Parathyroid adenoma (tissue), 2 donors: ENCODE measurements at regions not wholly inside any gene's neighbourhood (a gene's known extent, or its start where the extent isn't known, plus 50 kb on each side); places are given as distances from the start of the nearest gene placed in this dataset.

Experiments
- H2AFZ ChIP-seq: fragments of 300-600 bp; sonication (generic); one replicate; pipeline ENCODE4 v1.7.0; 2017; ENCODE audit warnings: antibody characterized with exemption, mild to moderate bottlenecking
- H3K27ac ChIP-seq: fragments of 300-600 bp; sonication (generic); one replicate; pipeline ENCODE4 v1.7.0; 2017
- H3K27me3 ChIP-seq: fragments of 300-600 bp; sonication (generic); one replicate; pipeline ENCODE4 v1.7.0; 2017; ENCODE audit warnings: low read length; ENCODE audit not compliant: control insufficient read depth, insufficient read depth
- H3K36me3 ChIP-seq: fragments of 300-600 bp; sonication (generic); one replicate; pipeline ENCODE4 v1.7.0; 2017; ENCODE audit warnings: low read length; ENCODE audit not compliant: control insufficient read depth, insufficient read depth
- H3K4me1 ChIP-seq: fragments of 300-600 bp; sonication (generic); one replicate; pipeline ENCODE4 v1.7.0; 2017; ENCODE audit warnings: control low read depth
- H3K4me2 ChIP-seq: fragments of 300-600 bp; sonication (generic); one replicate; pipeline ENCODE4 v1.7.0; 2017; ENCODE audit warnings: low read length
- H3K4me3 ChIP-seq: fragments of 300-600 bp; sonication (generic); one replicate; pipeline ENCODE4 v1.7.0; 2017; ENCODE audit warnings: low read depth, low read length
- H3K79me2 ChIP-seq: fragments of 300-600 bp; sonication (generic); one replicate; pipeline ENCODE4 v1.7.0; 2017; ENCODE audit warnings: control low read depth
- H3K9ac ChIP-seq: fragments of 300-600 bp; sonication (generic); one replicate; pipeline ENCODE4 v1.7.0; 2017; ENCODE audit warnings: mild to moderate bottlenecking
- H3K9me3 ChIP-seq: fragments of 300-600 bp; sonication (generic); one replicate; pipeline ENCODE4 v1.7.0; 2017; ENCODE audit warnings: low read length; ENCODE audit not compliant: control insufficient read depth
- TF ChIP-seq, protein P1 (sequence below): fragments of 300-600 bp; sonication (generic); IDR thresholded peaks from one replicate; pipeline ENCODE4 v1.7.0; 2017; ENCODE audit warnings: antibody characterized with exemption, mild to moderate bottlenecking
- donor health status: primary hyperparathyroidism.

DNA sequence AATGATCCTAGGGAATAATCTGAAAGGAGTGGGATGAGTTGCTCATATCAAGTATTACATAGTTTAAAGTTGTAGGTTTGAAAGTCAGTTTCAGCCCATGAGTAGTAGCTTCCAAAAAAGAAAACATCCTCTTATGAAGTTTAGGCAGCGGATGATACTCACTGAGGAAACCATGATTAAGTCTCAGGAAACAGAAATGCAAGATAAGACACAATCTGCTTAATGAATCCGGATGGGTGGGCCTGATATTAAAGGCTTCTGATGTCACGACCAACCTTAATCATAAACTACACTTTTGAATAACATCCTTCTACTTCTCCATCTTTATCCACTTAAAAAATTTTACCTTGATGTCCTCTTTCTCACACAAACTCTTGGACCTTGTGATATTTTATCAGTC, 61.8 kb downstream of the S1PR1 start:
- no peak overlapping the region for H2AFZ ChIP-seq
- no peaks in the 10 kb centered on the region for H3K9me3 ChIP-seq
- no peaks in the 10 kb centered on the region for H3K27me3 ChIP-seq
- H3K27ac ChIP-seq = no peak overlapping the region
- no peak overlapping the region for H3K4me2 ChIP-seq
- TF ChIP-seq, protein P1, sequence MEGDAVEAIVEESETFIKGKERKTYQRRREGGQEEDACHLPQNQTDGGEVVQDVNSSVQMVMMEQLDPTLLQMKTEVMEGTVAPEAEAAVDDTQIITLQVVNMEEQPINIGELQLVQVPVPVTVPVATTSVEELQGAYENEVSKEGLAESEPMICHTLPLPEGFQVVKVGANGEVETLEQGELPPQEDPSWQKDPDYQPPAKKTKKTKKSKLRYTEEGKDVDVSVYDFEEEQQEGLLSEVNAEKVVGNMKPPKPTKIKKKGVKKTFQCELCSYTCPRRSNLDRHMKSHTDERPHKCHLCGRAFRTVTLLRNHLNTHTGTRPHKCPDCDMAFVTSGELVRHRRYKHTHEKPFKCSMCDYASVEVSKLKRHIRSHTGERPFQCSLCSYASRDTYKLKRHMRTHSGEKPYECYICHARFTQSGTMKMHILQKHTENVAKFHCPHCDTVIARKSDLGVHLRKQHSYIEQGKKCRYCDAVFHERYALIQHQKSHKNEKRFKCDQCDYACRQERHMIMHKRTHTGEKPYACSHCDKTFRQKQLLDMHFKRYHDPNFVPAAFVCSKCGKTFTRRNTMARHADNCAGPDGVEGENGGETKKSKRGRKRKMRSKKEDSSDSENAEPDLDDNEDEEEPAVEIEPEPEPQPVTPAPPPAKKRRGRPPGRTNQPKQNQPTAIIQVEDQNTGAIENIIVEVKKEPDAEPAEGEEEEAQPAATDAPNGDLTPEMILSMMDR = no peak
- H3K4me1 ChIP-seq = no peaks in the 10 kb centered on the region
- H3K36me3 ChIP-seq = no peaks in the 10 kb centered on the region
- H3K9ac ChIP-seq = no peak overlapping the region
- H3K4me3 ChIP-seq = no peak overlapping the region
- H3K79me2 ChIP-seq = no peaks in the 10 kb centered on the region

DNA sequence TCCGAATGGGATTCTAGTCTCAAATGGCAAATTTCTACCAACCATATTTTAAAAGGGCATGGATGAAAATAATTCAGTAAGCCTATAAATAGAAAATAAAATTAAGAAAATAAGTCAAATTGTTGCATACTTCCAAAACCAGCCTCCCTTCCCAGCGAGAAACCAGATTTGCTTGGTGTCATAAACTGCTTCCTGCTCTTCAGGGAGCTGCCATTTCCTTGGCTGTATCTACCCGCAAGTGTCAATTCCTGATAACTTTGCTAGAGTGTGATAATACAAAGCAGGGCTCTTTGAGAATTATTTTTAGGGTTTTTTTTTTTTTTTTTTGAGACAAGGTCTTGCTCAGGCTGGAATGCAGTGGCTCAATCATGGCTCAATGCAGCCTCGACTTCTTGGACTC, 62.3 kb downstream of the S1PR1 start:
- H3K27ac ChIP-seq = no peak overlapping the region
- H3K36me3 ChIP-seq = no peaks in the 10 kb centered on the region
- H2AFZ ChIP-seq = no peak overlapping the region
- H3K4me3 ChIP-seq = no peak overlapping the region
- no peak overlapping the region for H3K4me2 ChIP-seq
- H3K27me3 ChIP-seq = no peaks in the 10 kb centered on the region
- no peaks in the 10 kb centered on the region for H3K4me1 ChIP-seq
- no peaks in the 10 kb centered on the region for H3K79me2 ChIP-seq
- no peak overlapping the region for H3K9ac ChIP-seq
- no peaks in the 10 kb centered on the region for H3K9me3 ChIP-seq
- TF ChIP-seq, protein P1 = no peak

DNA sequence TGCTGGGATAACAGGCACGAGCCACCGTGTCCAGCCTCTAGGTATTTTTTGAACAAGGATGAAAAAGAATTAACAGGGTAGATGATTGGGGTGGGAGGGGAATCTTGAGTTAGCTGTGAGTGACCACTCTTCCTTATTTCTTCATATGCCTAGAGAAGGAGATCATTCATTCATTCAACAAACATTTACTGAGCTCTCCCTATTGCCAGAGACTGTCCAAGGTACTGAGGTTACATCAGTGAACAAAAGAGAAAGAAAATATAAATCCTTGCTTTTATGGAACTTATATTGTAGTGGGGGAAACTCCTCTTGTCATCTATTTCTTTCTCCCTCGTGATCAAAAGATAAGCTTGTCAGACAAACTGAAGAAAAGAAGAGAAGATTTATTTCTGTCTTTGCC, 62.9 kb downstream of the S1PR1 start:
- no peak overlapping the region for H3K9ac ChIP-seq
- no peaks in the 10 kb centered on the region for H3K27me3 ChIP-seq
- H3K9me3 ChIP-seq = no peaks in the 10 kb centered on the region
- no peak overlapping the region for H3K4me3 ChIP-seq
- no peaks in the 10 kb centered on the region for H3K36me3 ChIP-seq
- no peak overlapping the region for H3K4me2 ChIP-seq
- no peak overlapping the region for H2AFZ ChIP-seq
- H3K79me2 ChIP-seq = no peaks in the 10 kb centered on the region
- TF ChIP-seq, protein P1 = no peak
- H3K4me1 ChIP-seq = no peaks in the 10 kb centered on the region
- no peak overlapping the region for H3K27ac ChIP-seq

DNA sequence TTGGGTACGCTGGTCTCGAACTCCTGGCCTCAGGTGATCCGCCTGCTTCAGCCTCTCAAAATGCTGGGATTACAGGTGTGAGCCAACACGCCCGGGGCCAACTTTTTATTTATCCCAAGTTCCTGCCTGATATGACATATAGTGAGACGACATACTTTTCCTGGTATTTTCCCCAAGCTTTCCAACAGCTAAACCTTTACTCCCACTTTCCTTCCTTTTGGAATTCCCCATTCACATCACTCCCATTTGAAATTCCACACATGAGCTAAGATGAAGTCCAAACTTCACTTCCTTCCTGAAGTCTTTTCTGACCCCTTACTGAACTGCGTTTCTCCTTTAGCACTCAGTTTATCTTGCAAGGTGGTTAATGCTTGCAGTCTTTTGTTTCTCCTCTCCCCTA, 64.1 kb downstream of the S1PR1 start:
- no peak overlapping the region for H3K4me3 ChIP-seq
- TF ChIP-seq, protein P1 = no peak

DNA sequence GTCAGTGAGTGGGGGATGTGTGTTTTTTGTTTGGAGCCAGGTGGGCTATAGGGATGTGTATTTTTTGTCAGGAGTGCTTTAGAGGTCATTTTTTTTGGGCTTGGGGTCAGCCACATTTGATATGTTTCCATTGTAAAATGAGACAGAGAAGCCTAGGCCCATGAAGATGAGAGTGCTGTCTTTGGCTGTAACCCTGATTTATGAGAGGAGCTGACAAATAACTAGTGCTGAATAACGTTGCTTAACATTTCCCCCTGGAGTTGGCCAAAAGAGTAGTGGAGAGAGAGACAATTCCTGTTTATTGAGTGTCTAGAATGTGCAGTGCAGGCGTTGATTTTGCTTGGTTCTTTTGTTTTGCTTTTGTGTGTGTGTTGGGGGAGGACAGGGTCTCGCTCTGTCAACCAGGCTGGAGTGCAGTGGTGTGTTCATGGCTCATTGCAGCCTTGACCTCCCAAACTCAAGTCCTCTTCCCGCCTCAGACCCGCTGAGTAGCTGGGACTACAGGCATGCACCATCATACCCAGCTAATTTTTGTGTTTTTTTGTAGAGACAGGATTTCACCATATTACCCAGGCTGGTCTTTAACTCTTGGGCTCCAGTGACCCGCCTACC, 64.7 kb downstream of the S1PR1 start:
- Histone ChIP-seq H3K9ac (no peak overlapping the region), H3K9me3 (no peaks in the 10 kb centered on the region), H3K27ac (no peak overlapping the region), H3K4me3 (no peak overlapping the region), H3K36me3 (no peaks in the 10 kb centered on the region), H3K4me2 (no peak overlapping the region), H2AFZ (no peak overlapping the region), H3K79me2 (no peaks in the 10 kb centered on the region), H3K27me3 (no peaks in the 10 kb centered on the region), H3K4me1 (no peaks in the 10 kb centered on the region)
- TF ChIP-seq, protein P1 = no peak

More for the DNA sequence above, 64.1 kb downstream of the S1PR1 start:
- Histone ChIP-seq H3K4me2 (no peak overlapping the region), H3K27ac (no peak overlapping the region), H3K4me1 (no peaks in the 10 kb centered on the region), H3K79me2 (no peaks in the 10 kb centered on the region), H3K27me3 (no peaks in the 10 kb centered on the region), H3K36me3 (no peaks in the 10 kb centered on the region), H3K9me3 (no peaks in the 10 kb centered on the region), H3K9ac (no peak overlapping the region), H2AFZ (no peak overlapping the region)
